Astrocyte (in vitro differentiated cells and primary cell): ENCODE measurements at regions not wholly inside any gene's neighbourhood (a gene's known extent, or its start where the extent isn't known, plus 50 kb on each side); places are given as distances from the start of the nearest gene placed in this dataset.

Experiments
- DNase-seq: peaks from one replicate; pipeline ENCODE4 v3.0.0-alpha.2; 2010; ENCODE audit warnings: low read depth
- FAIRE-seq: peaks from 2 replicates; lab custom pipeline; 2011; peaks lifted over from hg19 to GRCh38; lab: Jason Lieb, UNC
- H2AFZ ChIP-seq: 2 replicates; pipeline ENCODE4 v1.6.0; 2012; ENCODE audit warnings: low read depth, low read length, inconsistent platforms
- H3K27ac ChIP-seq: 2 replicates; pipeline ENCODE4 v1.5.1; 2011; ENCODE audit warnings: low read depth, low read length, inconsistent platforms
- H3K27me3 ChIP-seq: 2 replicates; pipeline ENCODE4 v1.6.0; 2011; ENCODE audit warnings: low read length, inconsistent platforms; ENCODE audit not compliant: insufficient read depth
- H3K36me3 ChIP-seq: 2 replicates; pipeline ENCODE4 v1.5.1; 2011; ENCODE audit warnings: low read length, inconsistent platforms; ENCODE audit not compliant: insufficient read depth
- H3K4me1 ChIP-seq: 2 replicates; pipeline ENCODE4 v1.5.1; 2011; ENCODE audit warnings: low read length, inconsistent platforms; ENCODE audit not compliant: insufficient read depth
- H3K4me2 ChIP-seq: 2 replicates; pipeline ENCODE4 v1.6.0; 2012; ENCODE audit warnings: low read length, inconsistent platforms
- H3K4me3 ChIP-seq: 2 replicates; pipeline ENCODE4 v1.5.1; 2011; ENCODE audit warnings: low read depth, mild to moderate bottlenecking, low read length, inconsistent platforms; ENCODE audit not compliant: insufficient read depth
- H3K79me2 ChIP-seq: 2 replicates; pipeline ENCODE4 v1.6.0; 2012; ENCODE audit warnings: mild to moderate bottlenecking, low read length, inconsistent platforms; ENCODE audit not compliant: insufficient read depth
- H3K9ac ChIP-seq: 2 replicates; pipeline ENCODE4 v1.6.0; 2012; ENCODE audit warnings: mild to moderate bottlenecking, low read length, inconsistent platforms
- H3K9me3 ChIP-seq: 2 replicates; pipeline ENCODE4 v1.5.1; 2012; ENCODE audit warnings: low read depth, mild to moderate bottlenecking, low read length, inconsistent platforms; ENCODE audit not compliant: insufficient read depth
- H4K20me1 ChIP-seq: 2 replicates; pipeline ENCODE4 v1.6.0; 2012; ENCODE audit warnings: low read length, inconsistent platforms; ENCODE audit not compliant: insufficient read depth
- H3K27ac Mint-ChIP-seq: one replicate; pipeline ENCODE4 v1.8.0; 2021; ENCODE audit warnings: mild to moderate bottlenecking, mixed read lengths; ENCODE audit not compliant: unreplicated experiment
- H3K27me3 Mint-ChIP-seq: one replicate; pipeline ENCODE4 v1.8.0; 2021; ENCODE audit warnings: low read depth, mixed read lengths; ENCODE audit not compliant: unreplicated experiment
- H3K36me3 Mint-ChIP-seq: one replicate; pipeline ENCODE4 v1.8.0; 2021; ENCODE audit warnings: low read depth, mixed read lengths; ENCODE audit not compliant: unreplicated experiment
- H3K4me1 Mint-ChIP-seq: one replicate; pipeline ENCODE4 v1.8.0; 2021; ENCODE audit warnings: low read depth, mixed read lengths; ENCODE audit not compliant: unreplicated experiment
- H3K4me3 Mint-ChIP-seq: one replicate; pipeline ENCODE4 v1.8.0; 2021; ENCODE audit warnings: mild to moderate bottlenecking, moderate library complexity, mixed read lengths; ENCODE audit not compliant: unreplicated experiment
- H3K9me3 Mint-ChIP-seq: one replicate; pipeline ENCODE4 v1.8.0; 2021; ENCODE audit warnings: mild to moderate bottlenecking, mixed read lengths; ENCODE audit not compliant: unreplicated experiment
- CTCF ChIP-seq: IDR thresholded peaks from 2 replicates; pipeline ENCODE4 v1.5.1; 2011; ENCODE audit warnings: low read depth, mild to moderate bottlenecking, inconsistent platforms, low read length, moderate library complexity; ENCODE audit not compliant: insufficient read depth
- EZH2 ChIP-seq: IDR thresholded peaks from 2 replicates; pipeline ENCODE4 v1.6.1; 2012; ENCODE audit warnings: mild to moderate bottlenecking, low read length, inconsistent platforms; ENCODE audit not compliant: insufficient read depth

GRCh38 chr1:79787631-79788030 is 781.1 kb upstream of the ADGRL4 start:
- Histone ChIP-seq H3K4me1 (no peaks in the 10 kb centered on the region), H3K9me3 (no peaks in the 10 kb centered on the region), H4K20me1 (no peaks in the 10 kb centered on the region), H3K36me3 (no peaks in the 10 kb centered on the region), H2AFZ (no peak overlapping the region), H3K4me2 (no peak overlapping the region), H3K4me3 (no peak overlapping the region), H3K9ac (no peak overlapping the region), H3K27ac (no peak overlapping the region), H3K79me2 (no peaks in the 10 kb centered on the region), H3K27me3 (no peaks in the 10 kb centered on the region)
- TF ChIP-seq EZH2 (no peak), CTCF (no peak)
- no peak for FAIRE-seq
- peaks cover 11% of the 10 kb centered on the region for H3K4me1 Mint-ChIP-seq
- no peaks in the 10 kb centered on the region for H3K36me3 Mint-ChIP-seq
- H3K27me3 Mint-ChIP-seq = no peaks in the 10 kb centered on the region
- H3K27ac Mint-ChIP-seq = no peak overlapping the region
- H3K4me3 Mint-ChIP-seq = no peak overlapping the region
- DNase-seq = no peak
- H3K9me3 Mint-ChIP-seq = no peaks in the 10 kb centered on the region

GRCh38 chr1:79785964-79786363 is 779.4 kb upstream of the ADGRL4 start:
- no peaks in the 10 kb centered on the region for H3K27me3 Mint-ChIP-seq
- Histone ChIP-seq H3K27me3 (no peaks in the 10 kb centered on the region), H3K9me3 (no peaks in the 10 kb centered on the region), H3K9ac (no peak overlapping the region), H3K36me3 (no peaks in the 10 kb centered on the region), H4K20me1 (no peaks in the 10 kb centered on the region), H3K4me3 (no peak overlapping the region), H2AFZ (no peak overlapping the region), H3K27ac (no peak overlapping the region), H3K4me1 (no peaks in the 10 kb centered on the region), H3K4me2 (no peak overlapping the region), H3K79me2 (no peaks in the 10 kb centered on the region)
- H3K9me3 Mint-ChIP-seq = no peaks in the 10 kb centered on the region
- H3K4me3 Mint-ChIP-seq = no peak overlapping the region
- DNase-seq (no peak), FAIRE-seq (no peak)
- no peaks in the 10 kb centered on the region for H3K36me3 Mint-ChIP-seq
- no peaks in the 10 kb centered on the region for H3K4me1 Mint-ChIP-seq
- H3K27ac Mint-ChIP-seq = no peak overlapping the region
- TF ChIP-seq EZH2 (no peak), CTCF (no peak)

- Histone ChIP-seq H4K20me1 (no peaks in the 10 kb centered on the region), H3K9me3 (no peaks in the 10 kb centered on the region), H3K79me2 (no peaks in the 10 kb centered on the region), H2AFZ (no peak overlapping the region), H3K4me1 (no peaks in the 10 kb centered on the region), H3K36me3 (no peaks in the 10 kb centered on the region), H3K4me2 (no peak overlapping the region), H3K27ac (no peak overlapping the region), H3K9ac (no peak overlapping the region), H3K27me3 (no peaks in the 10 kb centered on the region), H3K4me3 (no peak overlapping the region)
- FAIRE-seq (no peak), DNase-seq (no peak)
- no peaks in the 10 kb centered on the region for H3K9me3 Mint-ChIP-seq
- no peaks in the 10 kb centered on the region for H3K36me3 Mint-ChIP-seq
- no peaks in the 10 kb centered on the region for H3K4me1 Mint-ChIP-seq
- H3K27ac Mint-ChIP-seq = no peak overlapping the region
- no peaks in the 10 kb centered on the region for H3K27me3 Mint-ChIP-seq
- H3K4me3 Mint-ChIP-seq = no peak overlapping the region
- TF ChIP-seq CTCF (no peak), EZH2 (no peak)
Observed at GRCh38 chr1:79785561-79785960, 779.0 kb upstream of the ADGRL4 start.
